ENCODE measurements at regions not wholly inside any gene's neighbourhood (a gene's known extent, or its start where the extent isn't known, plus 50 kb on each side); places are given as distances from the start of the nearest gene placed in this dataset.
"Not testable (repeated sequence)": the region's sequence is repeated elsewhere in the genome, so short reads cannot be mapped to it uniquely, and the experiment has no call there.

DNA sequence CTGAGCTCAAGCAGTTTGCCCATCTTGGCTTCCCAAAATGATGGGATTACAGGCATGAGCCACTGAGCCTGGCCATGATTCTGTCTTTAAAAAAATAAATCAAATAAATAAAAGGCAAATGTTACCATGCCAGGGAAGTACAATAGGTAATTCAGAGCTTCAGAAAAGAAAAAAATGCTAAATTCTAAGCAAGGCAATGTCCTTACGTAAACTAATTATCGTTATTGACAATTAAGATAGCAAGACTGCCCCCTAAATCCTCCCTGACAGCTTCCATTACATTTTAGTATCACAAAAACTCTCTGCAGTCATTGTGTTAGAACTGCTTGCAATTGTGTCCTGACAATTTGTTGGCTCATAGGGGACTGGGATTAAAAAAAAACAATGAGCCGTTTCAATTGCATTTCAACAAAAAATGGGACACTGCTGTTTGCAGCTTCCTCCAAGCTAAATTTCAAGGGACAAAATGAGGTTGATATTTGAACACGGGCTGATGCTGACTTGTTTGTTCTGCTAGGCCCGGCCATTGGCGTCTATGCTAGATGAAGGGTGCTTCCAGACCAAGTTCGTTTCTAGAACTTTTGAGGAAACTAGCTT, 88.9 kb downstream of the MOGAT1 start:
- Mint-ChIP-seq H3K27ac (no peak overlapping the region), H3K4me3 (no peak overlapping the region), H3K9me3 (no peaks in the 10 kb centered on the region), H3K27me3 (ENCODE audit: low read depth) (no peaks in the 10 kb centered on the region), H3K4me1 (ENCODE audit: low read depth) (no peaks in the 10 kb centered on the region), H3K36me3 (ENCODE audit: insufficient read depth in 2 of 2) (no peaks in the 10 kb centered on the region)
- DNase-seq (no peak), ATAC-seq (replicated peaks in 1 of 2) (no peak)

DNA sequence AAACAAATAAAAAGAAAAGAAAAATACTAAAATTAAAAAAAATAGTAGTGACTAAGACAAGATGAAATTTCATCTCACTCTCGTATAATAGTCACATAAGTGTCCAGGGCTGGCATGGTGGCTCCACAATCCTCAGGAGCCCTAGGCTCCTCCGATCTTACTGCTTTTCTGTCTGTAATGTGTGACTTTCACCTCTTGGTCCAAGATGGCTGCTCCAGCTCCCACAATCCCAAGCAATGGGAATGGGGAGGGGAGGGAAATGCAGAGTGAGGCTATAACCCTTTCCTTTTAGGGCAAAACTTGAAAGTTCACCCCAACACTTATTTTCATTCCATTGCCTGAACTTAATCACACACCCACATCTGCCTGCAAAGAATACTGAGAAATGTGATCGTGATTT, 90.4 kb downstream of the MOGAT1 start:
- Mint-ChIP-seq H3K4me1 (ENCODE audit: low read depth) (no peaks in the 10 kb centered on the region), H3K27ac (no peak overlapping the region), H3K27me3 (ENCODE audit: low read depth) (peaks cover 3% of the 10 kb centered on the region), H3K9me3 (no peaks in the 10 kb centered on the region), H3K4me3 (no peak overlapping the region), H3K36me3 (ENCODE audit: insufficient read depth in 2 of 2) (no peaks in the 10 kb centered on the region)
- DNase-seq (no peak), ATAC-seq (replicated peaks in 1 of 2) (no peak)

DNA sequence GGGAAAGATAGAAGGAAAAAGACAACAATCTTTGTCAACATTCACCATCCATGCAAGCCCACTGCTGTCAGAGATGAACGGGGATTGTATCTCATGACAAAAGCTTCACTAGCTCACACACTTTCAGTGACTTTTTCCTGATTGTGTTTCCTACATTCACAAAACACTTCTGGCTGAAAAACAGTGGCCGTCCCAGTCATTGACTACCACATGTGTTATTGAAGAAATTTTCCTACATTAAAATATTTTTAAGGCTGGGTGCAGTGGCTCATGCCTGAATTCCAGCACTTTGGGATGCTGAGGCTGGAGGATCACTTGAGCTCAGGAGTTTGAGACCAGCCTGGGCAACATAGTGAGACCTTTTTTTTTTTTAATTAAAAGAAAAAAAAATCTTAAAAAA, 90.9 kb downstream of the MOGAT1 start:
- Mint-ChIP-seq H3K4me3 (no peak overlapping the region), H3K9me3 (no peaks in the 10 kb centered on the region), H3K4me1 (ENCODE audit: low read depth) (no peaks in the 10 kb centered on the region), H3K27ac (no peak overlapping the region), H3K27me3 (ENCODE audit: low read depth) (peaks cover 7% of the 10 kb centered on the region), H3K36me3 (ENCODE audit: insufficient read depth in 2 of 2) (no peaks in the 10 kb centered on the region)
- ATAC-seq (replicated peaks in 1 of 2) = no peak
- no peak for DNase-seq

DNA sequence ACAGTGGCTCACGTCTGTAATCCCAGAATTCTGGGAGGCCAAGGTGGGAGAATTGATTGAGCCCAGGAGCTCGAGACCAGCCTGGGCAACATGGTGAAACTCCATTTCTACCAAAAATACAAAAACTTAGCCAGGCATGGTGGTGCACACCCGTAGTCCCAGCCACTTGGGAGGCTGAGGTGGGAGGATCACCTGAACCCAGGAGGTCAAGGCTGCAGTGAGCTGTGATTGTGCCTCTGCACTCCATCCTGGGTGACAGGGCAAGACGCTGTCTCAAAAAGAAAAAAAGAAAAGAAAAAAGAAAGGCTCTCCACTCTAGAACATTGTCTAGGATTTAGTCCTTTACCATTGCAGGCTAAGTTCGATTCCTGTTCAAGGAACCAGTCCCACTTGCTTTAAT, 94.4 kb downstream of the MOGAT1 start:
- not testable (repeated sequence) for H3K36me3 Mint-ChIP-seq (ENCODE audit: insufficient read depth in 2 of 2); H3K4me3 Mint-ChIP-seq; H3K9me3 Mint-ChIP-seq; H3K27ac Mint-ChIP-seq; DNase-seq; H3K4me1 Mint-ChIP-seq (ENCODE audit: low read depth); ATAC-seq (replicated peaks in 1 of 2)
- H3K27me3 Mint-ChIP-seq (ENCODE audit: low read depth) = peaks cover 15% of the 10 kb centered on the region

DNA sequence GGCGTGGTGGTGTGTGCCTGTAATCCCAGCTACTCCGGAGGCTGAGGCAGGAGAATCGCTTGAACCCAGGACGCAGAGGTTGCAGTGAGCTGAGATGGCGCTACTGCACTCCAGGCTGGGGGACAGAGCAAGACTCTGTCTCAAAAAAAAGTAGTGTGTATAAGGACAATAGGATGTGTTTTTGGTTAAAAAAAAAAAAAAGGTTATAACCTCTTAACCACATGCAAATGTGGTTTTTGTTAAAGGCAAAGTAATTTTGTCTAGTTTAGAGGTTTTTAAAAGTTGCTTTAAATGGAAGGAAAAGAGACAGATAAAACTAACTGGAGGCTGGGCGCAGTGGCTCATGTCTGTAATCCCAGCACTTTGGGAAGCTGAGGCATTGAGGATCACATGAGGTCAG, 92.8 kb upstream of the ACSL3 start:
- not testable (repeated sequence) for ATAC-seq (replicated peaks in 1 of 2); DNase-seq; H3K36me3 Mint-ChIP-seq (ENCODE audit: insufficient read depth in 2 of 2); H3K4me1 Mint-ChIP-seq (ENCODE audit: low read depth); H3K9me3 Mint-ChIP-seq; H3K4me3 Mint-ChIP-seq; H3K27ac Mint-ChIP-seq
- H3K27me3 Mint-ChIP-seq (ENCODE audit: low read depth) = peaks cover 22% of the 10 kb centered on the region

DNA sequence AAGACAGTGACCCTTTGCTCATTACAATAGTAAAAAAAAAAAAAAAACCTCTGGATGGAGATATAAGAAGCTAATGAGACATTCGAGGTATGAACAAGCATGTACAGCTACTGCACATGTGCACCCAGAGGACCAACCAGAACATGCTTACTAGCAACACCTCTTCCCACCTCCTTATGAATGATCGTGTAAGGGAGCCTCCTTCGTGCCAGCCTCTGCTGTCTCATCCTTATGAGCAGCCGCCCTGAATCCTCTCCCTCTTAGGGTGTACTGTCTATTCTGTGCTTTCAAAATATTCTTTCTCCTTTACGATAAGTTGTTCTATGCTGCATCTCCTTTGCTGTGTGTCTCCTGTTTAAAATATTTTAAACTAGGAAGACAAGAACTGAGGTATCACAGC, 91.4 kb upstream of the ACSL3 start:
- H3K36me3 Mint-ChIP-seq (ENCODE audit: insufficient read depth in 2 of 2) = no peaks in the 10 kb centered on the region
- H3K9me3 Mint-ChIP-seq = no peaks in the 10 kb centered on the region
- no peak overlapping the region for H3K27ac Mint-ChIP-seq
- H3K4me3 Mint-ChIP-seq = no peak overlapping the region
- ATAC-seq (replicated peaks in 1 of 2) (no peak), DNase-seq (no peak)
- peaks cover 22% of the 10 kb centered on the region for H3K27me3 Mint-ChIP-seq (ENCODE audit: low read depth)
- no peaks in the 10 kb centered on the region for H3K4me1 Mint-ChIP-seq (ENCODE audit: low read depth)

DNA sequence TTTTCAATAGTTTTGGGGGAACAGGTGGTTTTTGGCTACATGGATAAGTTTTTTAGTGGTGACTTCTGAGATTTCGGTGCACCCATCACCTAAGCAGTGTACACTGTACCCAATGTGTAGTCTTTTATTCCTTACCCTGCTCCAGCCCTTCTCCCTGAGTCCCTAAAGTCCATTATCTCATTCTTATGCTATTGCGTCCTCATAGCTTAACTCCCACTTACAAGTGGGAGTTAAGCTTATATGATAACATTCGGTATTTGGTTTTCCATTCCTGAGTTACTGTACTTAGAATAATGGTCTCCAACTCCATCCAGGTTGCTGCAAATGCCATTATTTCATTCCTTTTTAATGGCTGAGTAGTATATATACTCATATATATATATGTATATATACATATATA, 90.9 kb upstream of the ACSL3 start:
- ATAC-seq (replicated peaks in 1 of 2) (no peak), DNase-seq (no peak)
- no peaks in the 10 kb centered on the region for H3K36me3 Mint-ChIP-seq (ENCODE audit: insufficient read depth in 2 of 2)
- no peak overlapping the region for H3K27ac Mint-ChIP-seq
- H3K9me3 Mint-ChIP-seq = no peaks in the 10 kb centered on the region
- H3K27me3 Mint-ChIP-seq (ENCODE audit: low read depth) = peaks cover 22% of the 10 kb centered on the region
- H3K4me3 Mint-ChIP-seq = no peak overlapping the region
- no peaks in the 10 kb centered on the region for H3K4me1 Mint-ChIP-seq (ENCODE audit: low read depth)

DNA sequence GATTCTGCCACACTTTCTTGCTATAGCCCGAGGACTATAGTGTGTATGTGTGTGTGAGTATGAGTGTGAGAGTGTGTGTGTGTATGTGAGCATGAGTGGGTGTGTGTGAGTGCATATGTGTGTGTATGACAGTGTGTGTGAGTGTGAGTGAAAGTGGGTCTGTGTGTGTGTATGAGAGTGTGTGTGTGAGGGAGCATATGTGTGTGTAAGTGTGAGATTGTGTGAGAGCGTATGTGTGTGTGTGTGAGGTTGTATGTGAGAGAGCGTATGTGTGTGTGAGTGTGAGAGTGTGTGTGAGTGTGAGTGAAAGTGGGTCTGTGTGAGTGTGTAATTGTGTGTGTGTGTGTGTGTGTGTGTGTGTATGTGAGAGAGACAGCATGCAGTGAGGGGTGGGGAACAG, 89.0 kb upstream of the ACSL3 start:
- DNase-seq (no peak), ATAC-seq (replicated peaks in 1 of 2) (no peak)
- Mint-ChIP-seq H3K27me3 (ENCODE audit: low read depth) (peaks cover 20% of the 10 kb centered on the region), H3K4me1 (ENCODE audit: low read depth) (no peaks in the 10 kb centered on the region), H3K9me3 (no peaks in the 10 kb centered on the region), H3K4me3 (no peak overlapping the region), H3K36me3 (ENCODE audit: insufficient read depth in 2 of 2) (no peaks in the 10 kb centered on the region), H3K27ac (no peak overlapping the region)

DNA sequence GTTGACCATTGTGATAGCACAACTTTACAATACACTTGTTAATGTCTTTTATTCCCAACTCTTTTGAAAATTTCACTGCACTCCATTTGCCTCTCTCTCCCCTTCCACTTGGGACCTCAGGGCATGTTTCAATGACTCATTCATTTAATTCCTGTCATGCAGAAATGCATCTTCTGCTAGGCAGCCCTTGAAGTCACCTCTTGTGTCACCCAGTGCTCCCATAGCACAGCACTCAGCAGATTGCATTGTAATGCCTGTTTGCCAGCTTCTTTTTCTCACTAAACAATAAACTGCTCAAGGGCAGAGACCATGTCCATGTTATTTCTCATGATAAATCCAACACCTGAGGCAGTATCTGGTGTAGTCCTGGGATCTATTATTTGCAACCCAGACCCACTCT, 85.9 kb upstream of the ACSL3 start:
- no peaks in the 10 kb centered on the region for H3K4me1 Mint-ChIP-seq (ENCODE audit: low read depth)
- no peak overlapping the region for H3K27ac Mint-ChIP-seq
- peaks cover 7% of the 10 kb centered on the region for H3K27me3 Mint-ChIP-seq (ENCODE audit: low read depth)
- no peaks in the 10 kb centered on the region for H3K9me3 Mint-ChIP-seq
- DNase-seq (no peak), ATAC-seq (replicated peaks in 1 of 2) (no peak)
- no peaks in the 10 kb centered on the region for H3K36me3 Mint-ChIP-seq (ENCODE audit: insufficient read depth in 2 of 2)
- no peak overlapping the region for H3K4me3 Mint-ChIP-seq

DNA sequence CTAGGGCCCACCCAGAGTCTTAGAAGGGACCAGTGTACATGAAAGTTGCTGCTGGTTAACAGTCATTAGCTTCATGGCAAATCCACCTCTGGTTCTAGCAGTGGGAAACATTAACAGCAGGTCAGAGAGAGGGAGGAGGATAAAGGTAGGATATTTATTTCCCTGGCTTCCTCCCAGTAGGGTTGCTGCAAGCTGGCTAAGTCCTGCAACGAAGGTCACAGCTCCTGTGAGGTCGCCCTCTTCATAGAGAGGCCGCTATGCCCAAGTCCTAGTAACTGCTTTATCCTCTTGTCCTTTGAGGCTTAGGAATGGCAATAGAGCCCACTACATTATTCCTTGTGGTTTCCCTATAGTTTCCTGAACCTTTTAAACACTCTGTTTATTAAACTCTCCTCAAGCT, 84.0 kb upstream of the ACSL3 start:
- DNase-seq = no peak
- Mint-ChIP-seq H3K27ac (no peak overlapping the region), H3K36me3 (ENCODE audit: insufficient read depth in 2 of 2) (no peaks in the 10 kb centered on the region), H3K4me3 (no peak overlapping the region), H3K4me1 (ENCODE audit: low read depth) (no peaks in the 10 kb centered on the region), H3K27me3 (ENCODE audit: low read depth) (peaks cover 3% of the 10 kb centered on the region), H3K9me3 (peaks cover 0 to 3% of the 10 kb centered on the region in 2 donors)
- no peak for ATAC-seq (replicated peaks in 1 of 2)

DNA sequence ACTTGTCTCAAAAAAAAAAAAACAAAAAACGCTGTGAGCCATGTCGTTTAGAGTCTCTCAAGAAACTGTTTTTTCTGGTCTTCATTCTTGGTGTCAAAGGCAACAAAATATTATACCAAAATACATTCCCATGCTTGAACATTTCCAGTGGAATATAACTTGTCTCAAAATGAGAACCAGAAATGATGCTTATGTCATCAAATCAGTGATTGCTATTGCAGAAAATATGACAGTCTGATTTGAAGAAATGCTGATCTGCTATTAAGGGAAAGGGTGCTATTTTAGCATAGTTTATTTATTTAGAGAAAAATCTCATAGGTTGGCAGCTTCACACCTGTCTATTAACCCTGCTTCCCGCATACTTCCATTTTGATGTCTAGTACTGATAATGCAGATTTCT, 82.4 kb upstream of the ACSL3 start:
- Mint-ChIP-seq H3K27me3 (ENCODE audit: low read depth) (no peaks in the 10 kb centered on the region), H3K4me3 (no peak overlapping the region), H3K4me1 (ENCODE audit: low read depth) (no peaks in the 10 kb centered on the region), H3K36me3 (ENCODE audit: insufficient read depth in 2 of 2) (no peaks in the 10 kb centered on the region), H3K9me3 (peaks cover 0 to 3% of the 10 kb centered on the region in 2 donors), H3K27ac (no peak overlapping the region)
- no peak for DNase-seq
- ATAC-seq (replicated peaks in 1 of 2) = no peak

DNA sequence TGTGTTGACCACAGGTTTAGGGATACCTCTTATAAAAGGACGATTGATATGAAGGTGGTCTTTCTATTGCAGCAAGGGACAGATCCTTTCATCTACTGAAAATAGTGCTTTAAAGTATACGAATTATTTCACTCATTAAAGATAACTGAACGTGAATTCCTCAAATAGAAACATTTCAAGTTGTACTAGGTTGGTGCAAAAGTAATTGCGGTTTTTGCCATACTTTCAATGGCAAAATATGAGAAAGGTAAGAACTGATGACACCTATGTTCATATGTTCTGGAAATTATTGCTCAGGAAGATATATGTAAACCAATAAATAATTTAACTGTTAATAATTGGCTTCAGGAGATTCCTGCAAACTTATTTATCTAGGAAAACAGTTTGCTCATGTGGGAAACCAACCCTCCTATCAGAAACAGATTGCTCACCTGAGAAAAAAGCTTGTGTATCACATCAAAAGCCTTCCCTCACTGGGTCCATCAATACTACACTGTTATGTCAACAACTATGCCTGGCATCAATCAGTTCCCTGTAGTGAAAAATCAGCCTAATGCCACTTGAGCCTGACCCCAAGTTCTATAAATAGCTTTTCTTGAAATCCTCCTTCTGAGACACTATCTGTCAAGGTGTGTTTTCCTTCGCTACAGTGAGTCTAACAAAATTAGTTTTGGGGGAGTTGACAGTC, 81.5 kb upstream of the ACSL3 start:
- Mint-ChIP-seq H3K4me1 (ENCODE audit: low read depth) (no peaks in the 10 kb centered on the region), H3K27me3 (ENCODE audit: low read depth) (no peaks in the 10 kb centered on the region), H3K4me3 (no peak overlapping the region), H3K36me3 (ENCODE audit: insufficient read depth in 2 of 2) (no peaks in the 10 kb centered on the region), H3K9me3 (peaks cover 0 to 3% of the 10 kb centered on the region in 2 donors), H3K27ac (no peak overlapping the region)
- no peak for DNase-seq
- ATAC-seq (replicated peaks in 1 of 2) = no peak

DNA sequence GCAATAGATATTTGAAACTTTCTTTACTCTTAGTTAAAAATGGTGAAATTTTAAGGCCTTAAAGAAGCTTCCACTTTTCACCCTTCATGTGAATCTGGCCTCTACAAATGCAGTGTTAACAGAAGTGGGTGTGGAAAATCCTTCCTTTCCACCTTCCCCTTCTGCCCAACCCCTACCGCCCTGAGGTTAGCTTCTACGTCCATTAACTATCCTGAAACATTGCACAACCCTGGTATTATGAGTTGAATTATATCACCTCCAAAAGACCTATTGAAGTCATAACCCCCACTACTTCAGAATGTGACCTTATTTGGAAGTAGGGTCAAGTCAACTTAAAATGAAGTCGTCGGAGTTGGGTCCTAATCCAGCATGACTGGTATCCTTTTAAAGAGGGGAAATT, 80.8 kb upstream of the ACSL3 start:
- H3K27ac Mint-ChIP-seq = no peak overlapping the region
- no peaks in the 10 kb centered on the region for H3K36me3 Mint-ChIP-seq (ENCODE audit: insufficient read depth in 2 of 2)
- H3K27me3 Mint-ChIP-seq (ENCODE audit: low read depth) = no peaks in the 10 kb centered on the region
- no peak overlapping the region for H3K4me3 Mint-ChIP-seq
- DNase-seq = no peak
- no peak for ATAC-seq (replicated peaks in 1 of 2)
- H3K4me1 Mint-ChIP-seq (ENCODE audit: low read depth) = no peaks in the 10 kb centered on the region
- peaks cover 0 to 3% of the 10 kb centered on the region in 2 donors for H3K9me3 Mint-ChIP-seq

DNA sequence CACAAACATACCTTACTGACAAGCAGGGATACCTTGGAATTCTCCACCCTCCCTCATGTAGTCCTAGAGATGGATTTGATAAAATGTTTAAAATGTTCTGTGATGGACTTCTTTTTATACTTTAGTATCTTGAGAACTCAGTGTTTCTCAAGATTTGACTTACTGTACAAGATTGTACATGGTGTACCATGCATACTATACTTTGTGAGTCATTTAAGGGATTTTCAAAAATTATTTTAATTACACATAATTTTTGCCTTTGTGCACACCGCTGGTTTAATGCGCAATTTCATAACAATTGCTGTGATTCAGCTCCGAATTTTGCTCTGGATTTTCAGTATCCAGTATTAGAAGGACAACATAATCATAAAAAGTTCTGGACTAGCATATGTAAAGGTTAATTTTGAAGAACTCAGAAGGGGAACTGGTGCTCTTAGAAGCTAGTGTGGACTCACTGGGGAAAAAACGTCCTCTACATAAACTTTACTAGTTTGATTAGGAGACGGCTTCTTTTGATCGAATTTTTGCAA, 78.6 kb upstream of the ACSL3 start:
- ATAC-seq (replicated peaks in 1 of 2) = no peak
- Mint-ChIP-seq H3K27me3 (ENCODE audit: low read depth) (no peaks in the 10 kb centered on the region), H3K9me3 (peaks cover 0 to 3% of the 10 kb centered on the region in 2 donors), H3K27ac (no peak overlapping the region), H3K4me3 (no peak overlapping the region), H3K4me1 (ENCODE audit: low read depth) (peaks cover 6% of the 10 kb centered on the region), H3K36me3 (ENCODE audit: insufficient read depth in 2 of 2) (peaks cover 0 to 2% of the 10 kb centered on the region in 2 donors)
- DNase-seq = no peak

All from activated T-cell treated with anti-CD3 and anti-CD28 coated beads, Interleukin-2, amount 50 U/mL, for 72 hours (primary cell).